ENCODE measurements at regions not wholly inside any gene's neighbourhood (a gene's known extent, or its start where the extent isn't known, plus 50 kb on each side); places are given as distances from the start of the nearest gene placed in this dataset.

DNA sequence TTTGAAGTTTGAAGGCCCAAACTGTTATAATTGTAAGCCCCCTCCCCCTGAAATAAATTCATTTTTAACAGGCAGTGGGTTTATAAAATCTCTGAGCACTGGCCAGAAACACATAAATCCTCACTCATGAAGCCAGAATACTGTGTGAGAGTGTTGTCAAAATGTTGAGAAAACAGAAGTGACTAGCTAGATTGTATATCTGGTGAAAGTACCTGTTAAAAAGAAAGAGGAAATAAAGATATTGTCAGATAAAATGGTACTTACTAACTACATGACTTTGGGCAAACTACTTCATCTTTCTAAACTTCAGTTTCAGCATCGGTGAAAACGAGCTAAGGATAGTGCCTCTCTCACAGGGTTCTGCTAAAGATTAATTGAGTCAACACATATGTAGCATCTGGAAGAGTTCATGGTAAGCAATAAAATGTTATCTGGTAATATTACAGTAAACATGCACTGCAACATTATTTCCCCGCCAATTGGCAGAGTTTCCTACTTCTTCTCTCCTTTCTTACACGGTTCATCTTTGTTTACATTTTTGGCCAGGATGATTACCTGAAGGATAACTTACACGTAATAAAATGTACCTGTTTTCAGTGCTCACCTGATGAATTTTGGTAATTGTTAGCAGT is 202.5 kb upstream of the CHRM2 start:
- no peak for DNase-seq (ENCODE audit: low read depth)

DNA sequence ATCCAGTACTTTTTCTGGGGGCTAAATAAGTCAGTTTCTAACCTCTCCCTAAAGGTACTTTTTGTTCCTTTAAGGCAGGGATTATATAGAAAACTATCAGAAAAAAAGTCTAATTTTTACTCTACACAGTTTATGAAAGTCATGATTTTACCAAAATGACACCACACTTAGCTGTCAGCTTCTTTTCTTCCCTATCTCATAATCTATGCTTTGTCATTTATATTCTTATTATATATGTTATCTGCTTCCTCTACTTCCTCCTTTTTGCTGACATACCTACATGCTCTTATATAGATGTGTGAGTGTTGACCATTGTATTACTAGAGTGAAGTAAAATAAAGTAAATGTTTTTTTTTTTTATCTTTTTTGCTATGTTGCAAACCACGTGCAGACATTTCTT is 203.9 kb upstream of the CHRM2 start:
- DNase-seq (ENCODE audit: low read depth), result no peak

DNA sequence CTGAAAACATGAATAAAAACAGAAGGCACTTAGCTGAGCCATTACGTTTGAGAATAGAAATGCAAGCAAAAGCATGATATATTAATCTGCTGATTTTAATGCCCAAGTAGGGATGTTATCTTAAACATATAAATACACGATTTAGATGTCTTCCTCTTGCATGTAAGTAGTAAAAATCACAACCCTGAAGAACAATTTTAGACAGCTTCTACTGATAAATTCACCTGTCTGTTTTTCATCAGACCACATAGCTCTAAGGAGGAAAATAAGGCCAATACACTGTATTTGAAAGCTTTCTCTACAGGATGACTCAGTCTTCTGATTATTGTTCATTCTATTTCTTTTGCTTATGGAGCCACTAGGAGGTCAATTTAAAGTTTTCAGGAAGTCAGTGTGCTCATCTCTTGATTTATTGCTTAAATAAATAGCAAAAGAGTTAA is 210.9 kb upstream of the CHRM2 start:
- DNase-seq (ENCODE audit: low read depth), result no peak

DNA sequence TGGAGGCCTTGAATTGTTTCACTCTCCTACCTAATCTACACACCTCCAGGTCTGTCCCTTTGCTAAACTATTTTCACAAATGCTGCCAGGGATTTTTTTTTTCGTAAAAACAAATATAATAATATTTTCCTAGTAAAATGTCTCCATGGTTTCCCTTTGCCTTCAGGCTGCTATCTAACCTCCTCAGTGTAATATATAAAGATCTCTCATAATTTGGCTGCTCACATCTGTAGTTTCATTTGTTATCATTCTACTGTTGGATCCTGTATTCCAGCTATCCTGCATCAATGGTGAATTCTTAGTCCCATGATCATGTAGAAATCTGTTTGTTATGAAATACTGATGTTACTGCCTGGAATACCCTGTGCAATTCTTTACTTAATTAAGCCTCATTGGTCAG is 211.9 kb upstream of the CHRM2 start:
- no peak for DNase-seq (ENCODE audit: low read depth)

DNA sequence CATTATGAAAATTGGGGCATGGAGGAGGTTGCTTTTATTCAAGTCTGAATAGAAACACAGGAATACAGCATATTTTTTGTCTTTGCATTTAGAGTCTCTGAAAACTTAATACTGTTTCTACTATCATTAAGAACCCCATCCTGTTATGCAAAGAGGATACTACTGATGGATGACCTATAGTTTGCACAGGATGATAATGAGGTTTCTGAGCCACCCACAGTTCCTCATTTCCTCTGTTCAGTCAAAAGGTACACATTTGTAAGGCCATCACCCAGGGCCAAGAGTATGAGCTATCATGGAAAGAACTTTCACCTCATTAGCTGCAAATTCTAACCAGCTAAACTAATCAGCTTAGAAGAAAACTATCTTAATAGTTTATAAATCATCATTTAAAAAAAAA is 213.0 kb upstream of the CHRM2 start:
- DNase-seq (ENCODE audit: low read depth), result no peak

DNA sequence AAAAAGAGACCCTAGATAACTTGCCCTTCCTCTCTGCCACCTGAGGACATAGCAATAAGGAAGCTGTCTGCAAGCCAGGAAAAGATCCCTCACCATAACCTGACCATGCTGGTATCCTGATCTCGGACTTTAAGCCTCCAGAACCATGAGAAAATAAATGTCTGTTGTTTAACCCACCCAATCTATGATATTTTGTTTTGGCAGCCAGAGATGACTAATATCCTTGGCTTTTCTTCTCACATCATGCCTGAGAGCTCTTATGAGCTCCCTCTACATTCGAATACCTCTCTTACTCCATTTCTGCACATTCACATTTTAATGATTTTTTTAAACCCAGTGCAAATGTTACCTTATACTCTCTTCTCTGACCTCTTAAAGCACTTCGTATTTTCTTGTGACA is 214.0 kb upstream of the CHRM2 start:
- no peak for DNase-seq (ENCODE audit: low read depth)

DNA sequence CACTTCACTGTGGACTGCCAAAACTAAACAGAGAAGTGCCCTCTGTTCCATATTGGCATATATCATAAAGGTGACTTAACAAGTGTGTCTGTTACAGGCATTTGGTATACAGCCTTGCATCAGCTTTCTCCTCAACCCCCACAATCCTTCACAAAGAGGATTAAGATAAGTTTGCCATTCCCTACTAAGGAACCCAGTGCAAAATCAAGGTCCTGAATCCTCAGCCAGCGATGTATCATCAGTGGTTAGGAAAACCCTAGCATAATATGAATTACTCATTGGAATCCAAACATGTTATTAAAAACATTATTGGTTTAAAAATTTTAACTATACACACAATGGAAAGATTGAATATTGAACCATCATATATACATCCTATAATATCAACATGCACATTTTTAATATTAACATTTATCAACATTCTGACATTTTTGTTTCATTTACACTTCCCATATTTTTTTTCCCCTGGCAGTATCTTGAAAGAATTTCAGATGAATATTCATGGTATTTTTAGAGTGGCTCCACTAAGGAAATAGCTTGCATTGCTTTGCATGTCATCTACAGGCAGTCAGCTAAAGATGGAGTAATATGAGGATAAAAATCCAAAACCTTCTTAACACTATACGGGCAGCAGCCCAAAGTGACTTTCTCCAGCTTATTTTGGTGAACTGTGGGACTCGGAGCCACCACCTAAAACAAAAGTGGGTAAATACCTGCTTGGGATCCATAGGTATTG is 215.6 kb upstream of the CHRM2 start:
- no peak for DNase-seq (ENCODE audit: low read depth)

DNA sequence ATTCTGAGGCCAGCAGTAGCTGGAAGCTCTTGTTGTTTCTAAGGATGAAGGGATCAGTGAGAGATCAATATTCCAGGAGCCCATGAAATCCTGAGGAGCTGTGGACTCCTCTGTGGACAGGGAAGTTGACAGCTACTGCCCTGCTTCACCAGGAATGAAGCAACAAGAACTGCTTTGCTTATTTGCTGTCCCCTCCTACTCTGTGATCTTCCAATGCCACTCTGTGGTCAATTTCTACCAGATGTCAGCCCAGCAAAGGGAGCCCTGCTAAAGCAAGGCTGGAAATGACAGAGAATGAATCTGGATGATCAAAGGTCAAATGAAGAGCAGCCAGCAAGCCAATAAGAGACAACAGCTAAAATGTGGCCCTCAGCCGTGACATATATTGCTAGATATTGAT is 227.5 kb upstream of the CHRM2 start:
- DNase-seq (ENCODE audit: low read depth), result no peak

DNA sequence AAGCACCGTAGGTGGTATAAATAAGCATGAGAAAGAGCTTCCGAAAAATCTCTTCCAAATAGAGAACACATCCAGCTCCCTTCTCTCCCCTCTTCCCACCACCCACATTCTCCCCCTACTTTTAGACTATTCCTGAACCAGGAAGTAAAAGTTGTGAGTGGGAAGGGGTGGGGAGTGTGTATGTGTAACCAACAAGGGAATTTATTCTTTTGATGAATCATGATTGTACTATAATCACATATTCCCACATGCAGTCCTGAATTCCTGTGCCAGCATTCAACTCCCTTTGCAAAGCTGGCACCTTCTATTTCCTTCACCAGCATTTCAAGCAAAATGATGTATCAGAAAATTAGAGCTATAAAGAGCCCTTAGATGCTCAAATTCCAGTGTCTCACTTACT is 230.6 kb upstream of the CHRM2 start:
- DNase-seq (ENCODE audit: low read depth), result no peak

DNA sequence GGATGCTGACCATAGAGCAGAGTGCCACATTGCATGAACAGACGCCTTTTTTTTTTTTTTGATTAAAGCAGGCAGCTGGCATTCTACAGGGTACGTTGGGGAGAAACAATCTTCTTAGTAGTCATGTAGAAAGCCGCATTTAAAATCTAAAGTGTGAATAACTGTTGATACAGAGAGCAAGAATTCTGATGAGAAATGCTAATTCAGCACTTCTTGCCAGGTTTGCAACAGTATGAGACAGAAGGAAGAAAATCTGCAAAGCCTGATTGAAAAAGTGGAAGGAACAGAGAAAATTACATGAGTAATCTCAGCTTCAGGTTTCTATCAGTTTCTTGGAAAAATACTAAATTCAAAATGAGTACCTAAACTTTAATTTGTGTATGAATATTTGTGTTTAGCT is 232.7 kb upstream of the CHRM2 start:
- no peak for DNase-seq (ENCODE audit: low read depth)

DNA sequence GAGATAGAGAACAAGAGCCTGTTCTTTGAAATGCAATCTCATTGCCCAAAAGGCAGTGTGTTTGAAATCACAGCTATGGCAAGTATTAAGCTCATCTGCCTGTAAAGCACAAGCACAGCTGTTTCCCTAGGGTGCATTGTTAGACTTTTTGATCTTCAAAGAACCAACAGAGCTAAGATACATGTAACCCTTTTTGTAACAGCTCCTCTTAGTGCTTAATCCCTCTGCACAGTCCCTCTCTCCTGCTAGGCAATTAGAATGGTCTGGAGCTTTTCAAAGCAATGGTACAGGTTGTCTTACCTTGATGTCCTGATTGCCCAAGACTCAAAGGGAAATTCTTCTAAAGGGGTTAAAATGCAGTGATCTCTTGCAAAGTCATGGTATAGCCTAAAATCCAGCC is 249.6 kb upstream of the CHRM2 start:
- no peak for DNase-seq (ENCODE audit: low read depth)

DNA sequence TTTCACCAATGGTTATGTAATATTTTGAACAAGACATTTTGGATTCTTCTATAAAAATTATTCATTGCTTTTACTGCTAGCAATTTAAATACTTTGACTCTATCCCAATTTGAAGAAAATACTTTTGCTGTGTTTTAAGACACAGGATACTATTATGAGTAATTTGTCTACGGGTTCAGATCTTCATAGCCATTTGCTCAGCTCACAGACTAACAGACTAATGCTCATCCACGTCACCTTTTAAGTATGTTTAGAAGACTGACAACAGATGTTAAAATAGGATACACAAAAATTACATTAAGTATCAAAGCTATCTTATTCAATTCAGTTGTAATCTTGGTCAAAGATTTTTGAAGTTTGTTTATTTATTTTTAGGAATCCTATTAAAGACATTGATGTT is 251.3 kb upstream of the CHRM2 start:
- DNase-seq (ENCODE audit: low read depth), result no peak

DNA sequence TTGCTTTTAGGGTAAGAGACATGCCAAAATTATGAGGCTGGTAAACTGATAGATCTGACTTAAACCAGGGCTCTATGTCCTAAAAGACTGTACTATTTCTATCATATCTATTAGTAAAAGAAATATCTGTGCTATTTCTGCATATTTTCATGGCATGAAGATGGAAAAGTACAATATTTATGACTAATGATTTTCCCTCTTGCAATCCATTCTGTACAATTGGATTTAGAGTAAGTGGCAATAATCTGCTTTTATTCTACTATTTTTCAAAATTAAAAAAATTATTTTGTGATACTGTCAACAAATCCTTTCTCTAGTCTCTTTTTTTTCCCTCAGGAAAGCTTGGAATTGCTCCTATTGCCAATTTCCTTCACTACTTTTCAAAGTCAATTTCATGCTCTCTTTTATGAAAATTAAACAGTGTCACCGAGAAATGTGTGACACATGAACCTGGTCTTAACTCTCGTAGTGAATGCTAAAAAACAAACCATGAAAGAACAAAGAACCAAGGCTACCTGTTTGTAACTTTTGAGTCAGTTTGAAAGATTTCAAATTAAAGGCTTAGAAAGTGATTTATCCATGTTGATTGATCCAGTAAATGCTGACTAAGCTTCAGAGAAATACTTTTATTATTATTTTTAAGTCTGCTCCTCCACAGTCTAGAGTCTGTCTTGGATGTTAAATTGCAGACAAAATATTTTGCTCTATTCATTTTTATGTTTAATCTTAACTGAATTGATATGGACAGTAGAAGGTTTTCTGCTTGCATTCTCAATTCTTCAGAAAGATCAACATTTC is 262.7 kb upstream of the CHRM2 start:
- DNase-seq (ENCODE audit: low read depth), result no peak

DNA sequence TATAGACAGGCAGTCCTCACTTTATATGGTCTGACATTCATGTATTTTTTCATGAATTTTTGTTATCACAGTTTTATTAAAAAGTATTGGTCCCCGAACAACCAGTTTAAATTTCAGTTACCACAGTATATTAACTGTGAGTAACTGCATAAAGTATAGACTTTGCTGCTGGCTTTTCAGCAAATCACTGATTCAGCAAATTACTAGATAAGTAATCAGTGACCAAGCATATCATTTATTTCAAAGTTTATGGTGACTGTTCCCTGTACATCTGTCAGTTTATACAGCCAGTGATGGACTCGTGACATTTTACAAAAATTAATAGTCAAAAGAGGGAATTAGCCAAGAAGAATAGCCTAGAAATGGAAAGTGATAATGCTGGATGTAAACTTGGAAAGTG is 266.7 kb upstream of the CHRM2 start:
- no peak for DNase-seq (ENCODE audit: low read depth)

DNA sequence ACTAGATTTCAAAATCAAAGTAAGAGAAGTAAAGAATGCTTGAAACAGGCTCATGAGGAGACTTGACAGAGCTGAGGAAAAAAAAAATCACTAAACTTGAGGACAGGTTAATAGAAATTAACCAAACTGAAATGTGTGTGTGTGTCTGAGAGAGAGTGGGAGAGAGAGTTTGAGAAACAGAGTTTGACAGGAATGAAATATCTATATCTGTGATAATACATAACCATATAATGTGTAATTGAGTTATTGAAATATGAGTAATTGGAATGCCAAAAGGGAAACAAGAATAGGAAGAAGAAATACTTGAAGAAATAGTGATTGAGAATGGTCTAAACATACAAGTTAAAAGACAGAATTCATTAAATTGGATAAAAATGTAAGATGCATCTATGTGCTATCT is 268.0 kb upstream of the CHRM2 start:
- DNase-seq (ENCODE audit: low read depth), result no peak

DNA sequence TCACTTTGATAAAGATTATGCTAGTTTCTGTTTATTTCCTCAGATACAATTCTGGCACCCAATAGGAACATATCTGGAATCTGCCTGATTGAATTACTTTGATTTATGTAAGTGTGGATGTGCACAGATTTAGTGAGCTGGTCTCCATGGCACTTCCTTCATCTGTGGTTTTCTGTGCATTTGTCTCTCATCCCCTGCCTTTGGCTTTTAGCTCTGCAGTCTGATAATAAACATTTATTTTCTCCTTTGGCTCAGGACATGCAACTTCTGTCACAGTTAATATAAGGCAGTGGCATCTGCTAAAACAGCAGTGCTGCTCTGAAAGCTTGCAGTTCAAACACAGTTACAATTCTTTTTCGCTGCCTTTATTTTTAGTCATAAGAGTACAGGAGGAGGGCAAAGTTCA is 273.7 kb upstream of the CHRM2 start:
- DNase-seq (ENCODE audit: low read depth), result no peak

DNA sequence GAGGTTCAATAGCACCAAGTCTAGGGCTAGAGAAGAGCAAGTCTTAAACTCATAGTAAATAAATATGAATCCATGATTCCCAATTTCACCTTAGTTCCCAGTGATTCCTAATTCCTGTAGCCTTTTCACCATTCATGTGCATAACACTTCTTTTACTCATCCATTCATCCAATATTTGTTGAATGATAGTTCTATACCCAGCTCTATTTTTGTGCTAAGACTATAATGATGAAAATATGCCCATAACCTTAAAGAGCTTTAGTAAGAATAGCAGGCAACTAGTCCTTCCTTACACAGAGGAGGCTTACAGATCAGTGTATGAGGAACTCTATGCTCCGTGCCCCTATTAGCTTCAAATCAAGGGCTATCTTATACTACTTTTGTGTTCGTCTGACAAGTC is 280.2 kb upstream of the CHRM2 start:
- DNase-seq (ENCODE audit: low read depth), result no peak

DNA sequence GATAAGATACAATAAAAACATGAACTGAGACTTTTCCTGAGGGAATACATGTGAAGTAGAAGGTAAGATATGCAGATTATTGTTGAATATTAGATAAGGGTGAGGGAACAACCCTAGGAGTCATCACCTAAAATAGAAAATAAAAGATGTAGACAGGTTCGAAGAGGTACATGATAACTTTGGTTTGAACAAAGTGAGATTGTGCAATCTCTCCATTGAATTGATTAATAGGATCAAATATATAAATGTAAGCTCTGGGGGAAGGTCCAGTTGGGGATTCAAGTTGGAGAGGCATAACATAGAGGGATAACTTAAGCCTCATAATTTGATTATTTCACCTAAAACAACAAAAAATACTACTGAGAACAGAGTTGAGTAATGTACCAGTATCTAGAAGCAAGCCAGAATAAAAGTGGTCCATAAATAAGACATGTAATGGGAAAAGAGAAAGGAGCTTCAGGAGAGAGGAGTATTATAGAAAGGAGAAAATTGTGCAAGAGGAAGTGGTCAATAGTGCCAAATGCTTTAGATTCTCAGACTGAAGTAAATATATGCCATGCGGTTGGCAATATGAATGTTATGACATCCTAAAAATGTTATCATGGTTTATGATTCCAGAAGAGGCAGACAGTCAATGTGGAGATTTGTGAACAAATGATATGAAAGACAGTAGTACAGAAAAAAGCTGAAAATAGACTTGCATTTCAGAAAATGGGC is 282.3 kb upstream of the CHRM2 start:
- DNase-seq (ENCODE audit: low read depth), result no peak

DNA sequence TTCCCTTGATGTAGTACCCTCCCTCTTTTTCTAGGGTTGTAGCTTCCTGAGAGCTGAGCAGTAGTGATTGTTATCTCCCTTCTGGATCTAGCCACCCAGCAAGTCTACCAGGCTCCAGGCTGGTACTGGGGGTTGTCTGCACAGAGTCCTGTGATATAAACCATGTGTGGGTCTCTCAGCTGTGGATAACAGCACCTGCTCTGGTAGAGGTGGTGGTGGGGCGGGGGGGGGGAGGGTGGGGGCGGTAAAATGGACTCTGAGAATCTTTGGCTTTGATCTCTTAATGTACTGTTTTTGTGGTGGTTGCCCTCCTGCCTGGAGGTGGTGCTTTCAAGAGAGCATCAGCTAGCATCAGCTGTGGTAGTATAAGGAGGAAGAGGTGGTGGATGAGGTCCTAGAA is 302.0 kb upstream of the CHRM2 start:
- no peak for DNase-seq (ENCODE audit: low read depth)

DNA sequence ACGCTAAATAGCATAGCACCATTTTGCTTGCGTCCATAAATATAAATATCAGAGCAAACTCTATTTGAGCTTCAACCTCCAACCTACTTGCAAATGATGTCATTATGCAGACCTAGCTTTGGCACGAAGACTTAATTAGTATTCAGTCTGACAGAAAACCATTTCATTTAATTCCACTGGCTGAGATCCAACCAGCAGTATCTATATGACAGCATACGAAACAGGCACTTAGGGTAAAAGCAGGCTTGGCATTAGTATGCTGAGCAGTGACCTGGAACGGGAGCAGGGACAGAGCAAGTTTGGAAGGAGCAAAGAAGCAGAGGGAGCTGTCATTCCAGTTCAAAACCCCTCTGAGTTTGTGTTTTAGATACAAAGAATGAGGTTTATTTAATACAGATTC is 312.5 kb upstream of the CHRM2 start:
- no peak for DNase-seq (ENCODE audit: low read depth)

DNA sequence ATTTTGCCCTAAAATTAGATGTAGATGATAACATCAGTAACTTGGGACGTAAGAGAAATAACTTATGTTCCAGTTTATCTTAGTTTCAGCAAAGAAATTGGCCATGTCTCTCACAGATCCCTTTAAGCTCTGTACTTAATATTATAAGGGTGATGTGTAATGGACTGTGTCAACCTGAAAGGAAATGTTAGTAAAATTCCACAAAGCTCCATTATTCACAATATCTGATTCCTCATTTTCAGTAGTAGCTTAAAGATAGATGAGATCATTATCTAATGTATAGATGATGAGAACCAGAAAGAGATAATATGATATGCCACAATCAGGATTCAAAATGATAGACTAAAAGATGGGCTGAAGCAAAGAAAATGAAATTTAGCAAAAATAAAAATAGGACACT is 316.8 kb upstream of the CHRM2 start:
- DNase-seq (ENCODE audit: low read depth), result no peak

DNA sequence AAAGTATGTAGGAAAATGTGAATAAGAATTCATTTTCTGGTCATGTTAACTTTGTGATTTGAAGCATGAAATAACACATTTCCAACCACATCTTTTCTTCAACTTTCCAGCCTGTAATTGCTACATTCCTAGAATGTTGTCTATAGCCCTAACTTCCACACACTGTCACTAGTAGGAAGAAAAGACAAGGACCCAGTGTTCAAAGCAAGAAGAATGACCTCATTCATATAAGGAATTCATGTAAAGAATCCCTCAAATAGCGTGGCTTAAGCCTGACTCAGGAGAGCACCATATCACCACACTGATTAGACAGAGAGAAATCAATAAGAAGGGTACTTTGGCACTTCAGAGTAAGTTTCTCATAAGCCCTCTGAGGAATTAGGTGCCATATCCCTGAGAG is 318.7 kb upstream of the CHRM2 start:
- no peak for DNase-seq (ENCODE audit: low read depth)

DNA sequence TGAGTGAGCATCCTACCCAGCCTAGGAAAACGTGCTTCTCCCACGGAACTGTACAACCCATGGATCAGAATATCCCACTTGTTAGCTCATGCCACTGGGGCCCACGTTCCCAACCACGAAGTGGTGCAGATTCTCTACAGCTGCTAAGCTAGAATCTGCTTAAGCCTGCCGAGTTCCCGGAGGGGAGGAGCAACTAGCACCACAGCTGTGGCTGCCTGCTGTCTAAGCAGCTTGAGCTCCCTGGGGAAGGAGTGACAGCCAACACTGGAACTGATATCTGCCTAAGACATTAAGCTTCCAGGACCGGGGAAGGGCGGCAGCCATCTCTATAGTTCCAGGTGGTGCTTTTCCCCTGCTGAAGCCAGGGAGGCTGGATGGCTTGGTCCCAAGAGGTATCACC is 334.7 kb upstream of the CHRM2 start:
- no peak for DNase-seq (ENCODE audit: low read depth)

All from activated T-helper 1 cell treated with Interleukin-2 at 50 U/mL for 16 hours (primary cell).